ENCODE measurements at regions not wholly inside any gene's neighbourhood (a gene's known extent, or its start where the extent isn't known, plus 50 kb on each side); places are given as distances from the start of the nearest gene placed in this dataset.
A peak's percentile ranks its signal among the peaks of the same experiment; 100 is the strongest.

DNA sequence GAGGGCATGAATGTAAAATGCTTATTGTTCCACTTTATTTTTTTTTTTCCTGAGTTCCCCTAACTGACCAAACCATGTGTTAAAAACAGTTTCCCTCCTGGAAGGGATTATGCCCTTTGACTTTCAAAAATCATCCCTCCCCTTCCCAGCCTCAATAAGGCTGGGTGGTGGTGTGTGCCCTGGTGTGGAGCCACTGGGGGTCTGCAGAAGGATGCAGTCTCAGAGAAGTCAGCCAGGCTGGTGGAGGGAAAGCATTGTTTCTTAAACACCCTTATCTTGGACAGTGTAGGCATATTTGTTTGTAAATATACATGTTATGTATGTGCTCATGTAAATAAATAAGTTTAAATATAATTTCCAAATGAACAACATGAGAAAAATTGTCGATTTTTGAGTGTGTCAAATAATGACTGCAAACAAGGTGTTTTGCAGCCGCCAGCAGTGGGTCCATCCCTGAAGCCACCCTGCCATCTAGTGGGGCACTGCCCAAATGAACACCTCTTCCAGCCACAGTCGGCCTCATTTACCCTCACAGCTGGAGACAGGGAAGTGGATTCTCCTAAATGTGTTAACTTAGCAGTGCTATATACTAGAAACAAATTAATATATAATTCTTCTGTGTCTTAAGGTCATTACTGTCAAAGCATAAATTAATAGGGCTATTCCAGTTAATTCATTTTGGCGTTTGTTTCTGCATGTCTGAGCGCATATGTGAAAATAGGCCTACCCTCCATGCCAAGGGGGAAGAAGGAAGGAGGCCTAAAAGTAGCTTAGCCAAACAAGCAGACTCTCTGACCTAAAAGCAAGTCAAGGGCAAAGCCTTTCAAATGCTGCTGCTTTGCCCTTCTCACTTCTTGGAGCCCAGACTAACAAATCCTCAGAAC lies 209.6 kb upstream of the PIK3C3 start:
- WGBS = 38% methylated on average over 5 of the region's 5 CpGs
- no peak overlapping the region for H3K27ac ChIP-seq (ENCODE audit: low read depth in 1 of 2, low read length in 2 of 2)
- H3K9ac ChIP-seq (ENCODE audit: low read depth in 1 of 2, low read length in 2 of 2) = no peak overlapping the region
- DNase-seq (ENCODE audit: low spot score) = peak; percentile 48
- H3K4me3 ChIP-seq (ENCODE audit: low read depth in 1 of 3, low read length in 3 of 3) = no peak overlapping the region
- H3K27me3 ChIP-seq (ENCODE audit: control insufficient read depth in 4 of 4, insufficient read depth in 4 of 4, low read length in 3 of 4) = no peaks in the 10 kb centered on the region
- no peaks in the 10 kb centered on the region for H3K9me3 ChIP-seq (ENCODE audit: control insufficient read depth in 4 of 4, low read length in 3 of 4)
- no peaks in the 10 kb centered on the region for H3K36me3 ChIP-seq (ENCODE audit: control insufficient read depth in 4 of 4, insufficient read depth in 3 of 4, low read depth in 1 of 4, low read length in 3 of 4)
- H3K4me1 ChIP-seq (ENCODE audit: control insufficient read depth in 4 of 4, insufficient read depth in 4 of 4, low read length in 3 of 4) = peaks cover 0 to 6% (median 4%) of the 10 kb centered on the region in 4 donors
- TF ChIP-seq JUND (IDR thresholded peaks at IDR 0.05) = no peak
- TF ChIP-seq, protein P1, sequence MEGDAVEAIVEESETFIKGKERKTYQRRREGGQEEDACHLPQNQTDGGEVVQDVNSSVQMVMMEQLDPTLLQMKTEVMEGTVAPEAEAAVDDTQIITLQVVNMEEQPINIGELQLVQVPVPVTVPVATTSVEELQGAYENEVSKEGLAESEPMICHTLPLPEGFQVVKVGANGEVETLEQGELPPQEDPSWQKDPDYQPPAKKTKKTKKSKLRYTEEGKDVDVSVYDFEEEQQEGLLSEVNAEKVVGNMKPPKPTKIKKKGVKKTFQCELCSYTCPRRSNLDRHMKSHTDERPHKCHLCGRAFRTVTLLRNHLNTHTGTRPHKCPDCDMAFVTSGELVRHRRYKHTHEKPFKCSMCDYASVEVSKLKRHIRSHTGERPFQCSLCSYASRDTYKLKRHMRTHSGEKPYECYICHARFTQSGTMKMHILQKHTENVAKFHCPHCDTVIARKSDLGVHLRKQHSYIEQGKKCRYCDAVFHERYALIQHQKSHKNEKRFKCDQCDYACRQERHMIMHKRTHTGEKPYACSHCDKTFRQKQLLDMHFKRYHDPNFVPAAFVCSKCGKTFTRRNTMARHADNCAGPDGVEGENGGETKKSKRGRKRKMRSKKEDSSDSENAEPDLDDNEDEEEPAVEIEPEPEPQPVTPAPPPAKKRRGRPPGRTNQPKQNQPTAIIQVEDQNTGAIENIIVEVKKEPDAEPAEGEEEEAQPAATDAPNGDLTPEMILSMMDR (IDR thresholded peaks at IDR 0.05; ENCODE audit: low read depth, low read length, missing input control) = peak; percentile 72
- TF ChIP-seq RAD21 (IDR thresholded peaks at IDR 0.05) = peak; percentile 98 to 99

DNA sequence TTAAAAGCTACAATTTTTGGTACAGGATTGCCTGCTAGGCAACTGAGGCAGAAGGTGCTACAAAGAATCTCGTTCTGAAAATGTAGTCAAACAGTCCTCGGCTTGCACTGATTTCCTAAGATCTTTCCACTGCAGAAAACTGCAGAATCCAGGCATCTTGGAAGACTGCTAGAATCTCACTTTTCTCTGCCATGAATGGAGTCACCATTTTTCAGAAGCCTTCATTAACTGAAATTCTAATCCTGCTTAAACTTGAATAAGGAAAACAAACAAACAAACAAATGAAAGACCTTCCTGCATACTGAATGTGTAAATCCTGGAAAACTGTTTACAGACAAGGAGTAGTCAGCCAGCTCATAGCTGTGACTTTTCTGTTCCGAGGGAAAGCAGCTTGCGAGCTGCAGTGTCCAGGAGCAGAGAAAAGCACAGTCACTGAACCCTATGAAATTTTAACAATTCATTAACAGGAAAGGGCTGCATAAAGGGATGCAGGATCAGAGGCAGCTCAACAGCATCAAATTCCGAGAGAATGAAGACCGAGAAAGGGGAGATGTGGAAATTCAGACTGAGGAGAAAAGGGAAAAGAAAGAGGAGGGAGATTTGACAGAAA lies 210.5 kb upstream of the PIK3C3 start:
- H3K9ac ChIP-seq (ENCODE audit: low read depth in 1 of 2, low read length in 2 of 2) = no peak overlapping the region
- TF ChIP-seq YY1 (IDR thresholded peaks at IDR 0.05) (no peak), HNF4G (IDR thresholded peaks at IDR 0.05) (no peak), GABPA (IDR thresholded peaks at IDR 0.05 in 1 of 2, conservative IDR thresholded peaks at IDR 0.05 in 1 of 2) (no peak), HNF4A (conservative IDR thresholded peaks at IDR 0.05) (no peak), EGR1 (IDR thresholded peaks at IDR 0.05; ENCODE audit: low read depth in 2 of 2) (no peak), RAD21 (IDR thresholded peaks at IDR 0.05) (no peak), TAF1 (conservative IDR thresholded peaks at IDR 0.05) (no peak), JUND (IDR thresholded peaks at IDR 0.05) (no peak)
- TF ChIP-seq, protein P2, sequence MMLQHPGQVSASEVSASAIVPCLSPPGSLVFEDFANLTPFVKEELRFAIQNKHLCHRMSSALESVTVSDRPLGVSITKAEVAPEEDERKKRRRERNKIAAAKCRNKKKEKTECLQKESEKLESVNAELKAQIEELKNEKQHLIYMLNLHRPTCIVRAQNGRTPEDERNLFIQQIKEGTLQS (IDR thresholded peaks at IDR 0.05) = no peak
- TF ChIP-seq, protein P3, sequence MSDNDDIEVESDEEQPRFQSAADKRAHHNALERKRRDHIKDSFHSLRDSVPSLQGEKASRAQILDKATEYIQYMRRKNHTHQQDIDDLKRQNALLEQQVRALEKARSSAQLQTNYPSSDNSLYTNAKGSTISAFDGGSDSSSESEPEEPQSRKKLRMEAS (IDR thresholded peaks at IDR 0.05) = no peak
- no peaks in the 10 kb centered on the region for H3K27me3 ChIP-seq (ENCODE audit: control insufficient read depth in 4 of 4, insufficient read depth in 4 of 4, low read length in 3 of 4)
- H3K4me1 ChIP-seq (ENCODE audit: control insufficient read depth in 4 of 4, insufficient read depth in 4 of 4, low read length in 3 of 4) = peaks cover 0 to 6% (median 4%) of the 10 kb centered on the region in 4 donors
- no peak for DNase-seq (ENCODE audit: low spot score)
- H3K27ac ChIP-seq (ENCODE audit: low read depth in 1 of 2, low read length in 2 of 2) = no peak overlapping the region
- no peaks in the 10 kb centered on the region for H3K9me3 ChIP-seq (ENCODE audit: control insufficient read depth in 4 of 4, low read length in 3 of 4)
- no peaks in the 10 kb centered on the region for H3K36me3 ChIP-seq (ENCODE audit: control insufficient read depth in 4 of 4, insufficient read depth in 3 of 4, low read depth in 1 of 4, low read length in 3 of 4)
- H3K4me3 ChIP-seq (ENCODE audit: low read depth in 1 of 3, low read length in 3 of 3) = no peak overlapping the region
- WGBS = 43% methylated on average over 6 of the region's 6 CpGs

DNA sequence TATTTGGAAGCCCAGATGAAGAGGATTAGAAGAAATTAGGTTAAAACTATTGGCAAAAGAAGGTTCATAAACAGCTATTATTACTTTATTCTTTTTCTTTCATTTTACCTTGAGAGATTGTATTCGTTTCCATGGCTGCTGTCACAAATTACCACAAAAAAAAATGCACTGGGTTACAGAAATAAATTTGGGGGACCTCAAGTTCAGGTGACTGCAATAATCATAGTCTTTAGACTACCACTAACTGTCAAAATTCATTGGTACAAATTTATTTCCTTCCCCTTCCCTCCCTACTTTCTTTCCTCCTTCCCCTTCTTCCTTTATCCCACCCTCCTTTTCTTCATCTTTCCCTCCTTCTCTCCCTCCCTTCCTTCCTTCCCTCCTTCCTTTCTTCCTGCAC lies 217.8 kb upstream of the PIK3C3 start:
- Histone ChIP-seq H3K27me3 (ENCODE audit: control insufficient read depth in 4 of 4, insufficient read depth in 4 of 4, low read length in 3 of 4) (no peaks in the 10 kb centered on the region), H3K36me3 (ENCODE audit: control insufficient read depth in 4 of 4, insufficient read depth in 3 of 4, low read depth in 1 of 4, low read length in 3 of 4) (no peaks in the 10 kb centered on the region), H3K9ac (ENCODE audit: low read depth in 1 of 2, low read length in 2 of 2) (no peak overlapping the region), H3K4me1 (ENCODE audit: control insufficient read depth in 4 of 4, insufficient read depth in 4 of 4, low read length in 3 of 4) (no peaks in the 10 kb centered on the region), H3K27ac (ENCODE audit: low read depth in 1 of 2, low read length in 2 of 2) (no peak overlapping the region), H3K4me3 (ENCODE audit: low read depth in 1 of 3, low read length in 3 of 3) (no peak overlapping the region), H3K9me3 (ENCODE audit: control insufficient read depth in 4 of 4, low read length in 3 of 4) (no peaks in the 10 kb centered on the region)
- no peak for DNase-seq (ENCODE audit: low spot score)
- WGBS = 74% methylated on average over 1 of the region's 1 CpG
- TF ChIP-seq HNF4G (IDR thresholded peaks at IDR 0.05) (no peak), RXRA (IDR thresholded peaks at IDR 0.05) (no peak), SP1 (IDR thresholded peaks at IDR 0.05) (no peak), YY1 (IDR thresholded peaks at IDR 0.05) (no peak), FOXA1 (IDR thresholded peaks at IDR 0.05) (no peak), JUND (IDR thresholded peaks at IDR 0.05) (no peak), RAD21 (IDR thresholded peaks at IDR 0.05) (no peak), GABPA (IDR thresholded peaks at IDR 0.05 in 1 of 2, conservative IDR thresholded peaks at IDR 0.05 in 1 of 2) (no peak), HNF4A (conservative IDR thresholded peaks at IDR 0.05) (no peak), FOXA2 (IDR thresholded peaks at IDR 0.05) (no peak), EGR1 (IDR thresholded peaks at IDR 0.05; ENCODE audit: low read depth in 2 of 2) (no peak), TAF1 (conservative IDR thresholded peaks at IDR 0.05) (no peak), NR2F2 (IDR thresholded peaks at IDR 0.05) (no peak)
- TF ChIP-seq, protein P4, sequence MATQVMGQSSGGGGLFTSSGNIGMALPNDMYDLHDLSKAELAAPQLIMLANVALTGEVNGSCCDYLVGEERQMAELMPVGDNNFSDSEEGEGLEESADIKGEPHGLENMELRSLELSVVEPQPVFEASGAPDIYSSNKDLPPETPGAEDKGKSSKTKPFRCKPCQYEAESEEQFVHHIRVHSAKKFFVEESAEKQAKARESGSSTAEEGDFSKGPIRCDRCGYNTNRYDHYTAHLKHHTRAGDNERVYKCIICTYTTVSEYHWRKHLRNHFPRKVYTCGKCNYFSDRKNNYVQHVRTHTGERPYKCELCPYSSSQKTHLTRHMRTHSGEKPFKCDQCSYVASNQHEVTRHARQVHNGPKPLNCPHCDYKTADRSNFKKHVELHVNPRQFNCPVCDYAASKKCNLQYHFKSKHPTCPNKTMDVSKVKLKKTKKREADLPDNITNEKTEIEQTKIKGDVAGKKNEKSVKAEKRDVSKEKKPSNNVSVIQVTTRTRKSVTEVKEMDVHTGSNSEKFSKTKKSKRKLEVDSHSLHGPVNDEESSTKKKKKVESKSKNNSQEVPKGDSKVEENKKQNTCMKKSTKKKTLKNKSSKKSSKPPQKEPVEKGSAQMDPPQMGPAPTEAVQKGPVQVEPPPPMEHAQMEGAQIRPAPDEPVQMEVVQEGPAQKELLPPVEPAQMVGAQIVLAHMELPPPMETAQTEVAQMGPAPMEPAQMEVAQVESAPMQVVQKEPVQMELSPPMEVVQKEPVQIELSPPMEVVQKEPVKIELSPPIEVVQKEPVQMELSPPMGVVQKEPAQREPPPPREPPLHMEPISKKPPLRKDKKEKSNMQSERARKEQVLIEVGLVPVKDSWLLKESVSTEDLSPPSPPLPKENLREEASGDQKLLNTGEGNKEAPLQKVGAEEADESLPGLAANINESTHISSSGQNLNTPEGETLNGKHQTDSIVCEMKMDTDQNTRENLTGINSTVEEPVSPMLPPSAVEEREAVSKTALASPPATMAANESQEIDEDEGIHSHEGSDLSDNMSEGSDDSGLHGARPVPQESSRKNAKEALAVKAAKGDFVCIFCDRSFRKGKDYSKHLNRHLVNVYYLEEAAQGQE (IDR thresholded peaks at IDR 0.05) = no peak
- TF ChIP-seq, protein P3 (IDR thresholded peaks at IDR 0.05) = no peak
- TF ChIP-seq, protein P5, sequence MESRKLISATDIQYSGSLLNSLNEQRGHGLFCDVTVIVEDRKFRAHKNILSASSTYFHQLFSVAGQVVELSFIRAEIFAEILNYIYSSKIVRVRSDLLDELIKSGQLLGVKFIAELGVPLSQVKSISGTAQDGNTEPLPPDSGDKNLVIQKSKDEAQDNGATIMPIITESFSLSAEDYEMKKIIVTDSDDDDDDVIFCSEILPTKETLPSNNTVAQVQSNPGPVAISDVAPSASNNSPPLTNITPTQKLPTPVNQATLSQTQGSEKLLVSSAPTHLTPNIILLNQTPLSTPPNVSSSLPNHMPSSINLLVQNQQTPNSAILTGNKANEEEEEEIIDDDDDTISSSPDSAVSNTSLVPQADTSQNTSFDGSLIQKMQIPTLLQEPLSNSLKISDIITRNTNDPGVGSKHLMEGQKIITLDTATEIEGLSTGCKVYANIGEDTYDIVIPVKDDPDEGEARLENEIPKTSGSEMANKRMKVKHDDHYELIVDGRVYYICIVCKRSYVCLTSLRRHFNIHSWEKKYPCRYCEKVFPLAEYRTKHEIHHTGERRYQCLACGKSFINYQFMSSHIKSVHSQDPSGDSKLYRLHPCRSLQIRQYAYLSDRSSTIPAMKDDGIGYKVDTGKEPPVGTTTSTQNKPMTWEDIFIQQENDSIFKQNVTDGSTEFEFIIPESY (IDR thresholded peaks at IDR 0.05) = no peak

Measured in liver (tissue), 8 donors.